ENCODE measurements at regions not wholly inside any gene's neighbourhood (a gene's known extent, or its start where the extent isn't known, plus 50 kb on each side); places are given as distances from the start of the nearest gene placed in this dataset.

DNA sequence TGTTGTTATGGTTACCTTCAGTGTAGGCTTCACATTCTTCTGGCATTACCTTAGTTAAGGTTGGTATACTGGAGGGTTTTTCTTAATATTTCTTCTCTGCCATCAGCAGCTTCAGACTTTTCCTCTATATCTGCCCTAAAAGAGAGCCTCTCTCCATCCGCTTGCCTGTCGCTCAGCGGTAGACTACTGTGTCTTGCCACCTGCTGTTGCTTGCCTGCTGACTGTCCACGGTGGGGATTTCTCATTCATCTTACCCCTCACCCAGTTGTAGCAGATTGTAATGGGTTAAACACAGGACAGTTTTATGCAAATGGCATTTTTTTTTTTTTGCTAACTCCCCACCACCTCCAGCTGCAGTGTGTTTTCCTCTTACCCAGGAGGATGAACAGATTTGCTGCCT lies 577.2 kb downstream of the SLITRK5 start:
- TF ChIP-seq, protein P1, sequence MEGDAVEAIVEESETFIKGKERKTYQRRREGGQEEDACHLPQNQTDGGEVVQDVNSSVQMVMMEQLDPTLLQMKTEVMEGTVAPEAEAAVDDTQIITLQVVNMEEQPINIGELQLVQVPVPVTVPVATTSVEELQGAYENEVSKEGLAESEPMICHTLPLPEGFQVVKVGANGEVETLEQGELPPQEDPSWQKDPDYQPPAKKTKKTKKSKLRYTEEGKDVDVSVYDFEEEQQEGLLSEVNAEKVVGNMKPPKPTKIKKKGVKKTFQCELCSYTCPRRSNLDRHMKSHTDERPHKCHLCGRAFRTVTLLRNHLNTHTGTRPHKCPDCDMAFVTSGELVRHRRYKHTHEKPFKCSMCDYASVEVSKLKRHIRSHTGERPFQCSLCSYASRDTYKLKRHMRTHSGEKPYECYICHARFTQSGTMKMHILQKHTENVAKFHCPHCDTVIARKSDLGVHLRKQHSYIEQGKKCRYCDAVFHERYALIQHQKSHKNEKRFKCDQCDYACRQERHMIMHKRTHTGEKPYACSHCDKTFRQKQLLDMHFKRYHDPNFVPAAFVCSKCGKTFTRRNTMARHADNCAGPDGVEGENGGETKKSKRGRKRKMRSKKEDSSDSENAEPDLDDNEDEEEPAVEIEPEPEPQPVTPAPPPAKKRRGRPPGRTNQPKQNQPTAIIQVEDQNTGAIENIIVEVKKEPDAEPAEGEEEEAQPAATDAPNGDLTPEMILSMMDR (IDR thresholded peaks at IDR 0.05; ENCODE audit: insufficient read depth, low read length): no peak
- TF ChIP-seq POLR2AphosphoS5 (IDR thresholded peaks at IDR 0.05; ENCODE audit: low read depth) (no peak), REST (IDR thresholded peaks at IDR 0.05; ENCODE audit: insufficient replicate concordance, low read depth) (no peak), GABPA (IDR thresholded peaks at IDR 0.05; ENCODE audit: low read depth) (no peak)
